ENCODE measurements at regions not wholly inside any gene's neighbourhood (a gene's known extent, or its start where the extent isn't known, plus 50 kb on each side); places are given as distances from the start of the nearest gene placed in this dataset.
"Not testable (repeated sequence)": the region's sequence is repeated elsewhere in the genome, so short reads cannot be mapped to it uniquely, and the experiment has no call there.

DNA sequence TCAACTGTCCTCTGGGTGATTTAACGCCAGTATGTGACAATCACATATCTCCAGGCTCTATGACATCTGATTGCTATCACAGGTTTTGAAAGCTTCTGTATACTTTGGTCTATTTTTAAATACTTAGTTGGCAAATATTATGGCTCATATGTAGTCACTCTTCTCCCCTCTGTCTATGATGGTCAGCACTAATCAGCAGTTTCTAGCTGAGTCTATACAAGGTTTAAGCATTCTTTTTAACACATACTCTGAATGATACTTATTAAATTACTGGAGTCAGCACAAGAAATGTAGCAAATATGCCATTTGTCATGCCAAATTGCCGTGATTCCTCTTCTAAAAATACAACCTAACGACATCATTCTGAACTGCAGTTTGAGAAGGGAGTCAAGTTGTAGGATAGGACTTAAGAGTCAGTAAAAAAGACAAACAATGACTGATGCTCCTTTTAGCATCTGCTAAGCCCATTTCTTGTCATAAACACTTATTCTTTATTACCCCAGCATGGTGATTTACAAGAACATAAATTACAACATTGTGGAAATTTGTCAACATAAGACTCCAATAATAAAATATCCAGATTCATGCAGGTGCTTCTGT lies 947.8 kb downstream of the XPNPEP1 start:
- H3K4me3 Mint-ChIP-seq: no peak overlapping the region
- H3K9me3 Mint-ChIP-seq: peaks cover 21% of the 10 kb centered on the region
- H3K27me3 Mint-ChIP-seq: no peaks in the 10 kb centered on the region
- H3K27ac Mint-ChIP-seq: no peak overlapping the region
- DNase-seq: no peak
- H3K36me3 Mint-ChIP-seq (ENCODE audit: low read depth): no peaks in the 10 kb centered on the region
- no peaks in the 10 kb centered on the region for H3K4me1 Mint-ChIP-seq (ENCODE audit: low read depth)

DNA sequence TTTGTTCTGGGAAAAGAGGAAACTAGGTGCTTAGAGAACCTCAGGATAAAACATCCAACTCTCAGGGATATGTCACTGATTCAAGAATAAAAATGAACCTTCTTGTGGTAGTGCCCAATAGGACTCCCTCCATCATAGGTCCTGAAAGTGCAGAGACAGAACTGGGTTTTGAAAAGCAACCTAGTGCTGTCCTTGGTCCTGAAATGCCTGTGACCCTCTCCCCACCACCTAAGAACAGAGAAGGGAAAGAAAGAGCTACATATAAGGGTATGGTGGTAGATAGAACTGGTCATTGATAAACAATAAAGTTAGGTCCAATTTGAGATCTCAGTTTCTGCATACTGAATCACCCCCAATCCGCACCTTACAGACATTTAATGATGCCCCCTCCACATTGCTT lies 953.3 kb downstream of the XPNPEP1 start:
- Mint-ChIP-seq H3K27me3 (no peaks in the 10 kb centered on the region), H3K9me3 (peaks cover 20% of the 10 kb centered on the region), H3K27ac (no peak overlapping the region), H3K36me3 (ENCODE audit: low read depth) (no peaks in the 10 kb centered on the region), H3K4me3 (no peak overlapping the region), H3K4me1 (ENCODE audit: low read depth) (no peaks in the 10 kb centered on the region)
- no peak for DNase-seq

DNA sequence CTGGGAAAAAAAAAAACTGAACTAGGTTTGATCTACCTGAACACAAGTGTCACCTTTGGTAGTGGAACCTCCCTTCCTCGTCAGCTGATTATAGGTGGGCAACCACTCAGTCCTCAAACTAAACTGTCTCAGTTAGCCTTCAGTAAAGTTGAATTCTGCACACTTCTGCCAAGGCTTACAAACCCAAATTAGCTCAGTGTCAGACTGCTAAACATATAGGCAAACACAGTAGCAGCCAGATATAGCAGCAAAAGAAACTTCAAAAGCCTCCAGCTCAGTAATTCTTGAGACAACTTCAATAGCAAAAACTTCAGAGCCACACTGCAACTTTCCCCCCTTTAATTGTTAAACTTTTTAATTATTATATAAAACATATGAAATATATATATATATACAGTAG lies 956.9 kb downstream of the XPNPEP1 start:
- Mint-ChIP-seq H3K27ac (no peak overlapping the region), H3K4me3 (no peak overlapping the region), H3K27me3 (no peaks in the 10 kb centered on the region), H3K9me3 (peaks cover 8% of the 10 kb centered on the region), H3K36me3 (ENCODE audit: low read depth) (no peaks in the 10 kb centered on the region), H3K4me1 (ENCODE audit: low read depth) (no peaks in the 10 kb centered on the region)
- no peak for DNase-seq

DNA sequence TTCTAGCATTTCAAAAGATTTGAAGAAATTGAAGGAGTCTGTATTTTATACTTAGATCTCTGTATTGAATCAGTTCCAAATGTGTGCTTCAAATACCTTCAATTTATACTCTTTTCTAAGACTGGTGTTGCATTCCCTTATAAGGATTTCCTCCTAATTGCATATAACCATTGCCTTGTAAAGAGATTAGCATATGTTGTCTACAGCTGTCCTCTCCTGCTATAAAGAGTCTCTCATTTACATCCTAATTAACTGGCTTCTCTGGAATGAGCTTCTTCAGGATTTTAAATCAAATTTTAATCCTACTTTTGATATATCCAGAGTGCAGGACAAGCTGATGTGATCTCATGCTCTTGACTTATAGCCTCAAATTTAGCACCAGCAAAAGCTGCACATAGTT lies 957.3 kb downstream of the XPNPEP1 start:
- no peak overlapping the region for H3K27ac Mint-ChIP-seq
- H3K36me3 Mint-ChIP-seq (ENCODE audit: low read depth): no peaks in the 10 kb centered on the region
- H3K4me3 Mint-ChIP-seq: no peak overlapping the region

DNA sequence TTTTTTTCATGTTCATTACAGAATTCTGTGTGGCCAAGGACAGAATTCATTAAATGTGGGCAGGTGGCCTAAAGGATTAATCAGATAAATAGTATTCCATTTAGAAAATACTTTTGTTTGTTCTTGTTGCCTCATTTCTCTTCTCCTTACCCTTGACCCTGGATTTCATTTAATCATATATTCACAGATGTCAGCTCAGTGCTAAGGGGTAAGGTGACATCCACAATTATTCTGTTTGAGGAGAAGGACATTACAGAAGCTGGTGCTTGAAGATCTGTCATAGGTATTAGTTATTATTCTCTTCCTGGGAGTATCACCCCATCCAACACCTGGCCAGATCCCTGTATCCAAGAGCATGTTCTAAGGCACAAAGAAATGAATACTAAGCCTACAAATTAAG lies 961.1 kb downstream of the XPNPEP1 start:
- Mint-ChIP-seq H3K4me3 (no peak overlapping the region), H3K4me1 (ENCODE audit: low read depth) (no peaks in the 10 kb centered on the region), H3K27ac (no peak overlapping the region), H3K9me3 (peaks cover 10% of the 10 kb centered on the region), H3K36me3 (ENCODE audit: low read depth) (no peaks in the 10 kb centered on the region), H3K27me3 (no peaks in the 10 kb centered on the region)
- no peak for DNase-seq

More for the DNA sequence above, 957.3 kb downstream of the XPNPEP1 start:
- Mint-ChIP-seq H3K27me3 (no peaks in the 10 kb centered on the region), H3K4me1 (ENCODE audit: low read depth) (no peaks in the 10 kb centered on the region), H3K9me3 (peaks cover 12% of the 10 kb centered on the region)
- DNase-seq: no peak

DNA sequence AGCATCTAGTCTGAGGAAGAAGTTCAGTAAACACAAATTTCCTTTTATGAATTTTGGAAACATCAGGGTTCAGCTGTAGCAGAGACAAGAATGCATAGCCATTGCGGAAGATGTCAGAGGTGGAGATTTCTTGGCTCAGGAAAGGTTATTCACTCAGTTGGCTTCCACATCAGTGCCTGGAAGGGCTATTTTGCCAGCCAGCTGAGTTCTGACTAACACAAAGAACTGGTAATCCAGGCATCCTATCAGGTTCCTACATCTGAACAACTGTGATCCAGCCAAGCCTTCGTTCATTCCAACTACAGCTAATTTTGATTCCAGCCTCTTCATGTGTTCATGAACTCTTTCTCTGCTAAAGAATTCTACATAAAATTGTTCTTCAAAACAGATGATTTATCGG lies 965.6 kb downstream of the XPNPEP1 start:
- no peaks in the 10 kb centered on the region for H3K36me3 Mint-ChIP-seq (ENCODE audit: low read depth)
- DNase-seq: no peak
- peaks cover 19% of the 10 kb centered on the region for H3K9me3 Mint-ChIP-seq
- no peak overlapping the region for H3K4me3 Mint-ChIP-seq
- H3K27me3 Mint-ChIP-seq: no peaks in the 10 kb centered on the region
- no peak overlapping the region for H3K27ac Mint-ChIP-seq
- H3K4me1 Mint-ChIP-seq (ENCODE audit: low read depth): no peaks in the 10 kb centered on the region

DNA sequence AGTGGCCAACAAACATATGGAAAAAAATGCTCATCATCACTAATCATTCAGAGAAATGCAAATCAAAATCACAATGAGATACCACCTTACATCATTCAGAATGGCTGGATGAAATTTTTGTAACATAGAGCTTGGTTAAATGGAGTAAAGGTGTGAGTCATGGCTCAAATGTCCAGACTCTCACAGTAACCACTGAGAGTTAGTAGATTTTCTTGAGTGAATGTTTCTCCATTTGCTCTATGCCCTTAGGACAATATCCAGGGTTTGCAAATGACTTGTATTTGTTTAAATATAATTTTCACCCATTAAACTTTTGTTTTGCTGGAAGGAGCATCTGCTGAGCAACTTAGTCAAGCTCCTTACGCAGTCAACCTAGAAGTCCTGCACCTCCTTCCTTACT lies 967.2 kb downstream of the XPNPEP1 start:
- Mint-ChIP-seq H3K27ac (no peak overlapping the region), H3K9me3 (peaks cover 17% of the 10 kb centered on the region), H3K27me3 (no peaks in the 10 kb centered on the region), H3K36me3 (ENCODE audit: low read depth) (no peaks in the 10 kb centered on the region), H3K4me1 (ENCODE audit: low read depth) (no peaks in the 10 kb centered on the region), H3K4me3 (no peak overlapping the region)
- no peak for DNase-seq

DNA sequence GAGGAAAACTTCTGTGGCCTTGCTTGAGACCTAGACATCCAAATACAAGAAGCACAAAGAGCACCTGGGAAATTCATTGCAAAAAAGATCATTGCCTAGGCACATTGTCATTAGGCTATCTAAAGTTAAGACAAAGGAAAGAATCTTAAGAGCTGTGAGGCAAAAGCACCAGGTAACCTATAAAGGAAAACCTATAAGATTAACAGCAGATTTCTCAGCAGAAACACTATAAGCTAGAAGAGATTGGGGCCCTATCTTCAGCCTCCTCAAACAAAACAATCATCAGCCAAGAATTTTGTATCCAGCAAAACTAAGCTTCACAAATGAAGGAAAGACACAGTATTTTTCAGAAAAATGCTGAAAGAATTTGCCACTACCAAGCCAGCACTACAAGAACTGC lies 1003.3 kb downstream of the XPNPEP1 start:
- H3K27ac Mint-ChIP-seq; H3K27me3 Mint-ChIP-seq; H3K4me3 Mint-ChIP-seq; H3K4me1 Mint-ChIP-seq (ENCODE audit: low read depth); H3K36me3 Mint-ChIP-seq (ENCODE audit: low read depth); DNase-seq: not testable (repeated sequence)
- H3K9me3 Mint-ChIP-seq: peaks cover 13% of the 10 kb centered on the region

DNA sequence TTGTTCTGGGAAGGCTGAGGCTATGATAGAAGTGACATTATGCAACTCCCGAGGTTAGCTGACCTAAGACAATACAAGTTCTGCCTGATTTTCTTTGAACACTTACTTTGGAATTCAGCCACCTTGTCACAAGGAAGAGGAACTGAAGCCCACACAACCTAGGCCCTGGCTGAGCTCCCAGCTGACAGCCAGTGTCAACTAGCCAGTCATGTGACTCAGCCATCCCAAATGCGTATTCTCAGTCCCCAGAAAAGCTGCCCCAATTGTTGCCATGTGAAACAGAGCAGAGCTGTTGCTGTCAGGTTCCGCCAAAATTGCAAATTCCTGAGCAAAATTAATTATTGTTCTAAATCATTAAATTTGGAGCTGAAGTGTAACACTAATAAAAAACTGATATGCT lies 1010.0 kb downstream of the XPNPEP1 start:
- Mint-ChIP-seq H3K4me3 (no peak overlapping the region), H3K36me3 (ENCODE audit: low read depth) (no peaks in the 10 kb centered on the region), H3K27ac (no peak overlapping the region), H3K27me3 (peaks cover 15% of the 10 kb centered on the region), H3K9me3 (peaks cover 2% of the 10 kb centered on the region), H3K4me1 (ENCODE audit: low read depth) (no peaks in the 10 kb centered on the region)
- no peak for DNase-seq

DNA sequence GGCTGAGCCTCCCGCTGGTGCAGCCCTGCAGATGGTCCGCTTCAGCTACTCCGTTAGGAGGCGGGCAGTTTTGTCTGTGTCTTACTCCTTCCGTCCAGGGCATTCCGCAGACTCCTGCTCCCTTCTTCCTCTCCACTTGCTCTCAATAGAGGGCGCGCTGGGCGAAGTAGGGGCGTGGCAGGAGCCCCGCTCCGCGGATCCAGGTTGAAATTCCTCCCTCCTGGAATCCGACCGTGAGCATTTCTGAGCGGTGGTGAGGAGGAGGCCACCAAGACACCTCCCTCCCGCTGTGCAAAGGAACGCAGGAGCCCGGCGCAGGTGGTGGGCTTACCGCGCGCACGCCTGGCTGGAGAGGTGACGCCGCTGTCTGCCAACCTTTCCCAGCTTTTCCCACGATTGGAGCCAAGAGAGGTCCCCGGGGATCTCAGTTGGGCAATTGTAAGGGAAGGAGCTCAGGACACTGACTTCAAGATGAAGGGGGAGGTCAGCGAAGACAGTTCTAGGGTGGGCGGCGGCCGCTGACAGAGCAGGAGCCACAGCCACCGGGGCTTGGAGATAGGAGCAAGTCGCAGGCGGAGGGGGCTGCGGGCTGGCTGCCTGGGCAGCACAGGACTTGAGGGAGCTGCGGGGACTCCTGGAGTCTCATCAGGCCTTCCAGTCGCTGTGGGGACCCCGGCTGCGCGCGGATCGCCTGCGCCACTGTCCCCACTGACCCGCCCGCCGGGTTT lies 1011.3 kb downstream of the XPNPEP1 start:
- no peak for DNase-seq
- Mint-ChIP-seq H3K27me3 (peaks cover 15% of the 10 kb centered on the region), H3K9me3 (peaks cover 2% of the 10 kb centered on the region), H3K4me1 (ENCODE audit: low read depth) (no peaks in the 10 kb centered on the region), H3K36me3 (ENCODE audit: low read depth) (no peaks in the 10 kb centered on the region), H3K4me3 (no peak overlapping the region), H3K27ac (no peak overlapping the region)

DNA sequence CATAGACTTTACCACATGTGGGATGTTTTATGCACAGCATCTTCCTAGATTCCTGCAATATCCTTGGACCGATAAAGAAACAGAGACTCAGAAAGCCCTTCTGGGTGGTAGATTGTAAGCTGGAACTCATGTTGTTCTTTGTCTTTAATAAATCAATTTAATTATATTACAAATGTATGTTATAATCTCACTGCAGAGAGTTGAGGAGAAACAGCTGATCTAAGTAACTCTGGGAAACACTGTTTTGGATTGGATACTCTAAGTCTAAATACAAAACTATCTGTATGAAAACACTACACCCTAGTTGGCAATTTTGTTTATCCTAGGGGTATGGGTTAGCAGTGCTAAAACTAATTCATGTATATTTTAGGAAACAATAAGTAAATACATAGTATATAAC lies 1015.2 kb downstream of the XPNPEP1 start:
- H3K4me1 Mint-ChIP-seq (ENCODE audit: low read depth): no peaks in the 10 kb centered on the region
- peaks cover 3% of the 10 kb centered on the region for H3K9me3 Mint-ChIP-seq
- H3K27me3 Mint-ChIP-seq: peaks cover 12% of the 10 kb centered on the region
- H3K36me3 Mint-ChIP-seq (ENCODE audit: low read depth): no peaks in the 10 kb centered on the region
- H3K4me3 Mint-ChIP-seq: no peak overlapping the region
- no peak for DNase-seq
- no peak overlapping the region for H3K27ac Mint-ChIP-seq

DNA sequence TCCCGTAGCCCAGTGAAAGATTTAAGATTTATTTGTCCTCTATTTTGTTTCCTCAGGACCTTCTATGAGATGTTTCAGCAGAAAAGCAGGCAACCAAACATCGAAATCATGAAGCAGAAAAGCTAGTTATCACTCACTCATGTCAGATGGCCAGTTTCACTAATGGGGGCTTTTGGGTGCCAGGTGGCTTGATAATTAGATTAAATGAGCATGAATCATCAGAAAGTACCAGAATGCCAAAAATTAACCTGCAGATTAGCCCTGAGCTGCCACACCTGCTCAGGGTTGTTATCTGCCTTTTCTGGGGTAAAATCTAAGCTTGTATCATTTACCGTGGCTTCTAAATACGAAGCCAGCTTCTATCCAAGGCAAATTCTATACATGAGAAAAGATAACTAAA lies 1017.5 kb downstream of the XPNPEP1 start:
- no peaks in the 10 kb centered on the region for H3K4me1 Mint-ChIP-seq (ENCODE audit: low read depth)
- H3K27ac Mint-ChIP-seq: no peak overlapping the region
- no peak for DNase-seq
- no peaks in the 10 kb centered on the region for H3K36me3 Mint-ChIP-seq (ENCODE audit: low read depth)
- H3K9me3 Mint-ChIP-seq: peaks cover 3% of the 10 kb centered on the region
- no peaks in the 10 kb centered on the region for H3K27me3 Mint-ChIP-seq
- no peak overlapping the region for H3K4me3 Mint-ChIP-seq

DNA sequence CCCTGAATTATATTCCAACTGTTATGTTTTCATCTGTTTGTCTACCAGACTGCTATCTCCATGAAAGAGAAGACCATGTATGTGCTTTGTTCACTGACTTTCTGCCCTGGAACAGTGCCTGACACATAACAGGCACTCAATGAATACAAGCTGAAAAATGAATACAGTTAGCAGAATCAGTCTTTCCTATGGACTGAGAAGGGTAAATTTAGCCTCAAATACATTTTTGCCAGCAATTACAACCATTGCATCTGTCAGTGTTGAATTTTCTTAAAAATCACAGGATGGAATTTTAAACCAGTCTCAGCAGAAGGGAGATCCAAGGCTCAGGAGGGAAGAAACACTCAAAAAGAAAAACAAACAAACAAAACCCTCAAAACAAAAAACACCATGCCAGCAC lies 1018.1 kb downstream of the XPNPEP1 start:
- Mint-ChIP-seq H3K4me3 (no peak overlapping the region), H3K4me1 (ENCODE audit: low read depth) (no peaks in the 10 kb centered on the region), H3K36me3 (ENCODE audit: low read depth) (no peaks in the 10 kb centered on the region), H3K9me3 (peaks cover 3% of the 10 kb centered on the region), H3K27ac (no peak overlapping the region), H3K27me3 (no peaks in the 10 kb centered on the region)
- DNase-seq: no peak

DNA sequence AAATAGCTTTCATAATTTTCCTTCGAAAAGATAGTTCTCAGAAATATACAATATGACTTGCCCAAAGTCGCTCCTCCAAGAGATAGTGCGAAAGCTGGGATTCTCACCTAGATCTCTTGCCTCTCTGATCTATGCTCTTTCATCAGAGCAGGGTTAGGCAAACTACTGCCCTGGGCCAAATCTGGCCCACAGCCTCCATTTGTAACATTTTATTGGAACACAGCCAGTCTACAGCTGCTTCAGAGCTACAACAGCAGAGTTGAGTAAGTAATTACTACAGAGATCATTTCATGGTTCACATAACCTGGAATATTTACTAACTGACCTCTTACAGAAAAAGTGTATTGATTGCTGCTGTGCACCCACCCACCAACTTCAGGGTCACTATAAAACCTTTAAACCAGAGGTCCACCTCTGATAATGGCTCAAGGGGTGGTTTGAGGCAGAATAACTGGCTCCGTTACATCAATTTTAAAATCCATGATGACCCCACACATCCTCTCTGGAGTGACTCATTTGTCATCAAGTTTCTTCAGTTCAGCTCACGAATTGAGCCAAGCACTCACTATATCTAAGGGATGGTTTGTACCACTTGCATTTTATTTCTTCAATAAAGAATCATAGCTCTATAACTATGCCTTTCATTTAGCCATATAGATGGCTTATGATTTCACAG lies 1019.0 kb downstream of the XPNPEP1 start:
- DNase-seq: no peak
- peaks cover 3% of the 10 kb centered on the region for H3K9me3 Mint-ChIP-seq
- H3K36me3 Mint-ChIP-seq (ENCODE audit: low read depth): no peaks in the 10 kb centered on the region
- no peak overlapping the region for H3K4me3 Mint-ChIP-seq
- no peaks in the 10 kb centered on the region for H3K27me3 Mint-ChIP-seq
- no peak overlapping the region for H3K27ac Mint-ChIP-seq
- H3K4me1 Mint-ChIP-seq (ENCODE audit: low read depth): no peaks in the 10 kb centered on the region

DNA sequence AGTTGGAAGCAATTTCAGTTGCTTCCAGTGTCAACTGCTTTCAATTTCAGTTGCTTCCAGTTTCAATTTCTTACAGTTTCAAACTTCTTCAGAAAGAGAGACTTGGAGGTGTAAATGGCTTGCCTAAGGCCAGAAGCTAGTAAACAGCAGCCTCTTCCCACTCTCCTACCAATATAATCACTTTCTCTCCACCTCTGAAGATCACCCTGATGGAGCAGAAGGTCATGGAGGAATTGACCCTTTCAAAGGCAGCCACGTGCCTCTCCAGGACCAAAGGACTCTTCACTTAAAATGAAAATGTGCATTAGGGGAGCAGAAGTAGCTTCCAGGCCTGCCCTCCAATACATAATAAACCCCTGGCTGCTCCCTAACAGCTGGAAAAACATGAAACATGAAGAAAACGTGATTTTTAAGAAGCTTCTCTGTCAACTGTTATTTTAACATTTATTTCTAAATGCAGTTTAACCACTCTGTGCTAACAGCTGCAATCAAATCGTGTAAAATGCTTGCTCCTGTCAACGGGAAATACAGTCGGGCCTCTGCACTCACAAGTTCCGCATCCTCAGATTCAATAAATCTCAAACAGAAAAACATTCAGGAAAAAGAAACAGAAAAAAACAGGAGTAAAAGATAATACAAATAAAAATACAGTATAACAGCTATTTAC lies 1020.6 kb downstream of the XPNPEP1 start:
- H3K4me3 Mint-ChIP-seq: no peak overlapping the region
- H3K36me3 Mint-ChIP-seq (ENCODE audit: low read depth): no peaks in the 10 kb centered on the region
- no peaks in the 10 kb centered on the region for H3K27me3 Mint-ChIP-seq
- no peaks in the 10 kb centered on the region for H3K4me1 Mint-ChIP-seq (ENCODE audit: low read depth)
- peaks cover 3% of the 10 kb centered on the region for H3K9me3 Mint-ChIP-seq
- no peak for DNase-seq
- H3K27ac Mint-ChIP-seq: no peak overlapping the region
